Smooth muscle cell (in vitro differentiated cells): ENCODE measurements at regions not wholly inside any gene's neighbourhood (a gene's known extent, or its start where the extent isn't known, plus 50 kb on each side); places are given as distances from the start of the nearest gene placed in this dataset.

ENCODE experiments used
- DNase-seq: peaks from one replicate; lab custom pipeline; 2025; ENCODE audit not compliant: unreplicated experiment; lab: John Stamatoyannopoulos, UW
- H2AFZ ChIP-seq: fragments of 200-600 bp; sonication (generic); 2 replicates; pipeline ENCODE4 v1.6.0; 2016; ENCODE audit warnings: antibody characterized with exemption, low read depth, mild to moderate bottlenecking
- H3F3A ChIP-seq: fragments of 200-600 bp; sonication (generic); 2 replicates; pipeline ENCODE4 v1.6.0; 2017; ENCODE audit warnings: antibody characterized with exemption, low read depth
- H3K27ac ChIP-seq: fragments of 200-600 bp; sonication (generic); 2 replicates; pipeline ENCODE4 v1.5.1; 2016; ENCODE audit warnings: low read depth, mild to moderate bottlenecking
- H3K27me3 ChIP-seq: fragments of 200-600 bp; sonication (generic); 2 replicates; pipeline ENCODE4 v1.6.1; 2016; ENCODE audit warnings: low read depth, mild to moderate bottlenecking
- H3K36me3 ChIP-seq: fragments of 200-600 bp; sonication (generic); 2 replicates; pipeline ENCODE4 v1.5.1; 2016; ENCODE audit warnings: low read depth
- H3K4me1 ChIP-seq: fragments of 200-600 bp; sonication (generic); 2 replicates; pipeline ENCODE4 v1.5.1; 2016; ENCODE audit warnings: low read depth
- H3K4me2 ChIP-seq: fragments of 200-600 bp; sonication (generic); 2 replicates; pipeline ENCODE4 v1.6.0; 2016; ENCODE audit warnings: mild to moderate bottlenecking
- H3K4me3 ChIP-seq: fragments of 200-600 bp; sonication (generic); 2 replicates; pipeline ENCODE4 v1.5.1; 2016; ENCODE audit warnings: mild to moderate bottlenecking
- H3K79me2 ChIP-seq: fragments of 200-600 bp; sonication (generic); 2 replicates; pipeline ENCODE4 v1.6.0; 2016; ENCODE audit warnings: low read depth, mild to moderate bottlenecking
- H3K9ac ChIP-seq: fragments of 200-600 bp; sonication (generic); 2 replicates; pipeline ENCODE4 v1.6.0; 2016; ENCODE audit warnings: low read depth
- H3K9me3 ChIP-seq: fragments of 200-600 bp; sonication (generic); replicated peaks from 2 replicates; pipeline ENCODE4 v1.5.1; 2016; ENCODE audit warnings: low read depth
- H4K20me1 ChIP-seq: fragments of 200-600 bp; sonication (generic); 2 replicates; pipeline ENCODE4 v1.6.0; 2016; ENCODE audit warnings: low read depth
- CTCF ChIP-seq: fragments of 200-600 bp; sonication (generic); IDR thresholded peaks from 2 replicates; pipeline ENCODE4 v1.5.1; 2017; ENCODE audit warnings: borderline replicate concordance, mild to moderate bottlenecking, antibody characterized with exemption; ENCODE audit not compliant: insufficient read depth, poor library complexity, severe bottlenecking
- WGBS: methylation state at CpG from one replicate; pipeline ENCODE4 v1.1.7; 2016; ENCODE audit warnings: low lambda C conversion rate; 5-methylcytosine and 5-hydroxymethylcytosine counted together

- DNase-seq, result no peak
- no peak overlapping the region for H3K4me2 ChIP-seq
- no peak overlapping the region for H3K27ac ChIP-seq
- H3K36me3 ChIP-seq, result no peaks in the 10 kb centered on the region
- no peak for TF ChIP-seq CTCF
- no peak overlapping the region for H2AFZ ChIP-seq
- H3K4me1 ChIP-seq, result no peaks in the 10 kb centered on the region
- H3K4me3 ChIP-seq, result no peak overlapping the region
- H3K27me3 ChIP-seq, result peaks cover 5% of the 10 kb centered on the region
- WGBS, result 91% methylated on average over 10 of the region's 10 CpGs
- H3K9ac ChIP-seq, result no peak overlapping the region
- no peaks in the 10 kb centered on the region for H3F3A ChIP-seq
- H3K79me2 ChIP-seq, result no peaks in the 10 kb centered on the region
- H3K9me3 ChIP-seq, result no peaks in the 10 kb centered on the region
- no peaks in the 10 kb centered on the region for H4K20me1 ChIP-seq
Observed at GRCh38 chr10:44574596-44575480, 189.9 kb upstream of the CXCL12 start.

- Histone ChIP-seq H3K9me3 (no peaks in the 10 kb centered on the region), H3K4me1 (no peaks in the 10 kb centered on the region), H3K79me2 (no peaks in the 10 kb centered on the region), H3F3A (no peaks in the 10 kb centered on the region), H2AFZ (no peak overlapping the region), H3K9ac (no peak overlapping the region), H3K36me3 (no peaks in the 10 kb centered on the region), H3K27me3 (peaks cover 12% of the 10 kb centered on the region), H3K4me3 (no peak overlapping the region), H3K27ac (no peak overlapping the region), H3K4me2 (no peak overlapping the region), H4K20me1 (no peaks in the 10 kb centered on the region)
- no peak for TF ChIP-seq CTCF
- WGBS, result 95% methylated on average over 15 of the region's 18 CpGs
- DNase-seq, result no peak
Observed at GRCh38 chr10:44575601-44576380, 190.9 kb upstream of the CXCL12 start.

- no peaks in the 10 kb centered on the region for H3K36me3 ChIP-seq
- H4K20me1 ChIP-seq, result no peaks in the 10 kb centered on the region
- no peak overlapping the region for H3K4me3 ChIP-seq
- H3F3A ChIP-seq, result no peaks in the 10 kb centered on the region
- H3K9me3 ChIP-seq, result no peaks in the 10 kb centered on the region
- H3K79me2 ChIP-seq, result no peaks in the 10 kb centered on the region
- H3K4me2 ChIP-seq, result no peak overlapping the region
- no peak for DNase-seq
- no peak overlapping the region for H3K27ac ChIP-seq
- H2AFZ ChIP-seq, result no peak overlapping the region
- TF ChIP-seq CTCF, result no peak
- H3K4me1 ChIP-seq, result no peaks in the 10 kb centered on the region
- no peak overlapping the region for H3K9ac ChIP-seq
- peaks cover 16% of the 10 kb centered on the region for H3K27me3 ChIP-seq
- WGBS, result 92% methylated on average over 6 of the region's 6 CpGs
Observed at GRCh38 chr10:44576702-44577191, 191.8 kb upstream of the CXCL12 start.
